Astrocyte (in vitro differentiated cells and primary cell): ENCODE measurements at regions not wholly inside any gene's neighbourhood (a gene's known extent, or its start where the extent isn't known, plus 50 kb on each side); places are given as distances from the start of the nearest gene placed in this dataset.

Experiments used
- DNase-seq: peaks from one replicate; pipeline ENCODE4 v3.0.0-alpha.2; 2010; ENCODE audit warnings: low read depth
- FAIRE-seq: peaks from 2 replicates; lab custom pipeline; 2011; peaks lifted over from hg19 to GRCh38; lab: Jason Lieb, UNC
- H2AFZ ChIP-seq: 2 replicates; pipeline ENCODE4 v1.6.0; 2012; ENCODE audit warnings: low read depth, low read length, inconsistent platforms
- H3K27ac ChIP-seq: 2 replicates; pipeline ENCODE4 v1.5.1; 2011; ENCODE audit warnings: low read depth, low read length, inconsistent platforms
- H3K27me3 ChIP-seq: 2 replicates; pipeline ENCODE4 v1.6.0; 2011; ENCODE audit warnings: low read length, inconsistent platforms; ENCODE audit not compliant: insufficient read depth
- H3K36me3 ChIP-seq: 2 replicates; pipeline ENCODE4 v1.5.1; 2011; ENCODE audit warnings: low read length, inconsistent platforms; ENCODE audit not compliant: insufficient read depth
- H3K4me1 ChIP-seq: 2 replicates; pipeline ENCODE4 v1.5.1; 2011; ENCODE audit warnings: low read length, inconsistent platforms; ENCODE audit not compliant: insufficient read depth
- H3K4me2 ChIP-seq: 2 replicates; pipeline ENCODE4 v1.6.0; 2012; ENCODE audit warnings: low read length, inconsistent platforms
- H3K4me3 ChIP-seq: 2 replicates; pipeline ENCODE4 v1.5.1; 2011; ENCODE audit warnings: low read depth, mild to moderate bottlenecking, low read length, inconsistent platforms; ENCODE audit not compliant: insufficient read depth
- H3K79me2 ChIP-seq: 2 replicates; pipeline ENCODE4 v1.6.0; 2012; ENCODE audit warnings: mild to moderate bottlenecking, low read length, inconsistent platforms; ENCODE audit not compliant: insufficient read depth
- H3K9ac ChIP-seq: 2 replicates; pipeline ENCODE4 v1.6.0; 2012; ENCODE audit warnings: mild to moderate bottlenecking, low read length, inconsistent platforms
- H3K9me3 ChIP-seq: 2 replicates; pipeline ENCODE4 v1.5.1; 2012; ENCODE audit warnings: low read depth, mild to moderate bottlenecking, low read length, inconsistent platforms; ENCODE audit not compliant: insufficient read depth
- H4K20me1 ChIP-seq: 2 replicates; pipeline ENCODE4 v1.6.0; 2012; ENCODE audit warnings: low read length, inconsistent platforms; ENCODE audit not compliant: insufficient read depth
- H3K27ac Mint-ChIP-seq: one replicate; pipeline ENCODE4 v1.8.0; 2021; ENCODE audit warnings: mild to moderate bottlenecking, mixed read lengths; ENCODE audit not compliant: unreplicated experiment
- H3K27me3 Mint-ChIP-seq: one replicate; pipeline ENCODE4 v1.8.0; 2021; ENCODE audit warnings: low read depth, mixed read lengths; ENCODE audit not compliant: unreplicated experiment
- H3K36me3 Mint-ChIP-seq: one replicate; pipeline ENCODE4 v1.8.0; 2021; ENCODE audit warnings: low read depth, mixed read lengths; ENCODE audit not compliant: unreplicated experiment
- H3K4me1 Mint-ChIP-seq: one replicate; pipeline ENCODE4 v1.8.0; 2021; ENCODE audit warnings: low read depth, mixed read lengths; ENCODE audit not compliant: unreplicated experiment
- H3K4me3 Mint-ChIP-seq: one replicate; pipeline ENCODE4 v1.8.0; 2021; ENCODE audit warnings: mild to moderate bottlenecking, moderate library complexity, mixed read lengths; ENCODE audit not compliant: unreplicated experiment
- H3K9me3 Mint-ChIP-seq: one replicate; pipeline ENCODE4 v1.8.0; 2021; ENCODE audit warnings: mild to moderate bottlenecking, mixed read lengths; ENCODE audit not compliant: unreplicated experiment
- CTCF ChIP-seq: IDR thresholded peaks from 2 replicates; pipeline ENCODE4 v1.5.1; 2011; ENCODE audit warnings: low read depth, mild to moderate bottlenecking, inconsistent platforms, low read length, moderate library complexity; ENCODE audit not compliant: insufficient read depth
- EZH2 ChIP-seq: IDR thresholded peaks from 2 replicates; pipeline ENCODE4 v1.6.1; 2012; ENCODE audit warnings: mild to moderate bottlenecking, low read length, inconsistent platforms; ENCODE audit not compliant: insufficient read depth

DNA sequence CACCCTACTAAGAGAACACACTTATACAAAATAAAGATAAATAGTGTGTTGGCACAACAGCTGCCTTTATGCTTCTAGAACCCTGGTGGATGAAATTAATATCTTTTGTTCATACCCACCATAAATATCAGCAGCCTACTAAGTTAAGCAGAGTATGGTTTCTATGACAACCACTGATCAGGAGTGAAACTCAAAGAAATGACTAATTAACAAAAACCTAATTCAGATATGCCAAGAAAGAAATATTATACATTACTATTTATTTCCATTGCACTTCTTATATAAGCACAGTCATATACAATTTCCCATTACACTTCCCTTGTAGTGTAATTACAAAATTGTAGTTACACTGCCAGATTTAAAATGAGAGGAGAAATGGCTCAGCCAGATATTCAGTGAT lies 164.1 kb upstream of the CDKN3 start:
- no peaks in the 10 kb centered on the region for H3K36me3 ChIP-seq
- H3K79me2 ChIP-seq, result no peaks in the 10 kb centered on the region
- H3K9me3 ChIP-seq, result no peaks in the 10 kb centered on the region
- no peaks in the 10 kb centered on the region for H4K20me1 ChIP-seq
- H3K4me2 ChIP-seq, result no peak overlapping the region
- DNase-seq (no peak), FAIRE-seq (no peak)
- no peak overlapping the region for H3K27ac Mint-ChIP-seq
- no peaks in the 10 kb centered on the region for H3K27me3 ChIP-seq
- peaks cover 10% of the 10 kb centered on the region for H3K9me3 Mint-ChIP-seq
- H3K4me3 Mint-ChIP-seq, result no peak overlapping the region
- H3K4me1 Mint-ChIP-seq, result no peaks in the 10 kb centered on the region
- H3K4me3 ChIP-seq, result no peak overlapping the region
- no peak overlapping the region for H3K9ac ChIP-seq
- no peaks in the 10 kb centered on the region for H3K27me3 Mint-ChIP-seq
- TF ChIP-seq CTCF (no peak), EZH2 (no peak)
- H3K27ac ChIP-seq, result no peak overlapping the region
- no peak overlapping the region for H2AFZ ChIP-seq
- H3K36me3 Mint-ChIP-seq, result no peaks in the 10 kb centered on the region
- no peaks in the 10 kb centered on the region for H3K4me1 ChIP-seq

DNA sequence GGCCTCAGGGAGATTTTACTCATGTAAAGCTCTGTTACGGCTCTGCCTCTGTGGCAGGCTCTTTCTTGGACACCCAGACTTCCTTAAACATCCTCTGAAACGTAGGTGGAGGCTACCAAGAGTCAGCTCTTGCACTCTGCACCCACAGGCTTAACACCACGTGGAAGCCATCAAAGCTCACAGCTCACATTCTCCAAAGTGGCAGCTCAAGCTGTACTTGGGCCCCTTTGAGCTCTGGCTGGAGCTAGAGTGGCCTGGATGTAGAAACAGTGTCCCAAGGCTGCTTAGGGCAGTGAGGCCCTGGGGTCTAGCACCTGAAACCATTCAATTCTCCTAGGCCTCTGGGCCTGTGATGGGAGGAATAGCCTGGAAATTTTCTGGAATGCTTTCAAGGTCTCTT lies 155.3 kb upstream of the CDKN3 start:
- H2AFZ ChIP-seq, result no peak overlapping the region
- no peak overlapping the region for H3K4me3 Mint-ChIP-seq
- no peaks in the 10 kb centered on the region for H3K79me2 ChIP-seq
- no peaks in the 10 kb centered on the region for H3K4me1 Mint-ChIP-seq
- no peak overlapping the region for H3K27ac Mint-ChIP-seq
- H3K4me1 ChIP-seq, result no peaks in the 10 kb centered on the region
- peaks cover 3% of the 10 kb centered on the region for H3K36me3 Mint-ChIP-seq
- no peak overlapping the region for H3K4me3 ChIP-seq
- H4K20me1 ChIP-seq, result no peaks in the 10 kb centered on the region
- TF ChIP-seq CTCF (no peak), EZH2 (no peak)
- H3K27me3 ChIP-seq, result no peaks in the 10 kb centered on the region
- H3K4me2 ChIP-seq, result no peak overlapping the region
- H3K9ac ChIP-seq, result no peak overlapping the region
- no peak overlapping the region for H3K27ac ChIP-seq
- H3K9me3 ChIP-seq, result no peaks in the 10 kb centered on the region
- FAIRE-seq (no peak), DNase-seq (no peak)
- H3K27me3 Mint-ChIP-seq, result no peaks in the 10 kb centered on the region
- H3K9me3 Mint-ChIP-seq, result peaks cover 8% of the 10 kb centered on the region
- H3K36me3 ChIP-seq, result no peaks in the 10 kb centered on the region

GRCh38 chr14:54251356-54251755 lies 145.5 kb upstream of the CDKN3 start:
- H3K27ac ChIP-seq, result peak overlapping the region; percentile 62
- no peak overlapping the region for H2AFZ ChIP-seq
- no peaks in the 10 kb centered on the region for H3K27me3 ChIP-seq
- H3K9me3 ChIP-seq, result no peaks in the 10 kb centered on the region
- no peaks in the 10 kb centered on the region for H3K79me2 ChIP-seq
- no peak for TF ChIP-seq EZH2
- Mint-ChIP-seq H3K36me3 (no peaks in the 10 kb centered on the region), H3K4me3 (no peak overlapping the region), H3K27ac (peak overlapping the region; percentile 95), H3K9me3 (no peaks in the 10 kb centered on the region), H3K27me3 (peaks cover 4% of the 10 kb centered on the region), H3K4me1 (peaks cover 34% of the 10 kb centered on the region)
- H3K9ac ChIP-seq, result no peak overlapping the region
- H3K4me2 ChIP-seq, result peak overlapping the region; percentile 75
- FAIRE-seq (no peak), DNase-seq (peak; percentile 67)
- no peak overlapping the region for H3K4me3 ChIP-seq
- no peaks in the 10 kb centered on the region for H4K20me1 ChIP-seq
- peaks cover 32% of the 10 kb centered on the region for H3K4me1 ChIP-seq
- H3K36me3 ChIP-seq, result no peaks in the 10 kb centered on the region
